ENCODE measurements at regions not wholly inside any gene's neighbourhood (a gene's known extent, or its start where the extent isn't known, plus 50 kb on each side); places are given as distances from the start of the nearest gene placed in this dataset.
"Not testable (repeated sequence)": the region's sequence is repeated elsewhere in the genome, so short reads cannot be mapped to it uniquely, and the experiment has no call there.

DNA sequence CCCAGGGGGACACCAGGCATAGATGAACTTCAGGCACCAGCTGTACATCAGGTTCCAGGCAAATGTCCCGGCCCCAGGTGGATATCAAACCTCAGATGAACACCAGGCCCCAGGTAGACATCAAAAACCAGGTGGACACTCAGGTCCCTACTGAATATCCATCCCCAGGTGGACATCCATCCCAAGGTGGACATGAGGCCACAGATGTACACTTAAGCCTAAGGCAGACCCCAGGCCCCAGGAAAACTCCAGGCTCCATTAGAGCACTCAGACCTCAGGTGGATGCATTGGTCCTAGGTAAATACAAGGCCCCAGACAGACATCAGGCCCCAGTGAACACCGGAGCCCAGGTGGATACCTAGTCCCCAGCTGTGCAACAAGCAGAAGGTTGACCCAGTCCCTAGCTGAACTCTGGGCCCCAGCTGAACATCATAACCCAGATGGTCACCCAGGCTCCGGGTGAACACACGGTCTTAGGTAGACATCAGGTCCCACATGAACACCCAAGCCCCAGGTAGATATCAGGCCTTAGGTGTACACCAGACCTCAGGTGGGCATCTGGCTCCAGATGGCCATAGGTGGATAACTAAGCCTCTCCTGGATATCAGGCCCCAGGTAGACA is 1484.3 kb upstream of the TPTE start:
- H2BK20ac ChIP-seq (ENCODE audit: low read depth, low read length); H3K14ac ChIP-seq (replicated peaks; ENCODE audit: low read depth, low read length); H3K36me3 ChIP-seq (ENCODE audit: control insufficient read depth, insufficient read depth, low read length); H3K9me3 ChIP-seq (ENCODE audit: control insufficient read depth, insufficient read depth, low read length); H2BK15ac ChIP-seq (ENCODE audit: low read depth, low read length); H4K20me1 ChIP-seq (ENCODE audit: insufficient read depth, low read length); H4K8ac ChIP-seq (ENCODE audit: low read depth in 2 of 2, low read length in 2 of 2); H4K5ac ChIP-seq (ENCODE audit: low read depth, low read length); BruUV-seq (replicated peaks); H3K4me3 ChIP-seq (ENCODE audit: insufficient read depth, low read depth, low read length); H3K27ac ChIP-seq (ENCODE audit: insufficient read depth, low read length); DNase-seq; H3K4ac ChIP-seq (ENCODE audit: low read depth, low read length); H3K79me1 ChIP-seq (ENCODE audit: low read depth in 1 of 2, low read length in 2 of 2); H2AK5ac ChIP-seq (ENCODE audit: low read depth, low read length); CTCF ChIA-PET; H3K4me2 ChIP-seq (ENCODE audit: low read depth, low read length); POLR2A ChIA-PET (ENCODE audit: unreplicated experiment); H3K56ac ChIP-seq (ENCODE audit: extremely low read depth, insufficient read depth, low read length); H2AK9ac ChIP-seq (replicated peaks; ENCODE audit: low read depth, low read length, poor library complexity); H3K4me1 ChIP-seq (ENCODE audit: control insufficient read depth, insufficient read depth, low read length); H4K91ac ChIP-seq (ENCODE audit: insufficient read depth, low read depth, low read length); H2BK5ac ChIP-seq (ENCODE audit: low read depth, low read length, poor library complexity, severe bottlenecking); intact Hi-C loops (cut with micrococcal nuclease); dilution Hi-C loops (cut with HindIII; ENCODE audit: low sequenced_read_pairs, unreplicated experiment); H2AFZ ChIP-seq (replicated peaks; ENCODE audit: low read length, poor library complexity); H2BK120ac ChIP-seq (ENCODE audit: low read depth, low read length); H3K27me3 ChIP-seq (ENCODE audit: control insufficient read depth, insufficient read depth, low read length); H3K9me1 ChIP-seq (ENCODE audit: insufficient read depth, low read length); H3K9ac ChIP-seq (ENCODE audit: low read depth, low read length); H3K23ac ChIP-seq (ENCODE audit: low read depth, low read length); ATAC-seq (ENCODE audit: low read depth); H3K18ac ChIP-seq (ENCODE audit: low read depth, low read length); in situ Hi-C loops (cut with MboI; ENCODE audit: low sequenced_read_pairs): not testable (repeated sequence)
- no CpG with 5 or more reads among the region's 4 CpGs for WGBS, 2 experiments (ENCODE audit: extremely low coverage in 2 of 2, insufficient read length in 1 of 2)

DNA sequence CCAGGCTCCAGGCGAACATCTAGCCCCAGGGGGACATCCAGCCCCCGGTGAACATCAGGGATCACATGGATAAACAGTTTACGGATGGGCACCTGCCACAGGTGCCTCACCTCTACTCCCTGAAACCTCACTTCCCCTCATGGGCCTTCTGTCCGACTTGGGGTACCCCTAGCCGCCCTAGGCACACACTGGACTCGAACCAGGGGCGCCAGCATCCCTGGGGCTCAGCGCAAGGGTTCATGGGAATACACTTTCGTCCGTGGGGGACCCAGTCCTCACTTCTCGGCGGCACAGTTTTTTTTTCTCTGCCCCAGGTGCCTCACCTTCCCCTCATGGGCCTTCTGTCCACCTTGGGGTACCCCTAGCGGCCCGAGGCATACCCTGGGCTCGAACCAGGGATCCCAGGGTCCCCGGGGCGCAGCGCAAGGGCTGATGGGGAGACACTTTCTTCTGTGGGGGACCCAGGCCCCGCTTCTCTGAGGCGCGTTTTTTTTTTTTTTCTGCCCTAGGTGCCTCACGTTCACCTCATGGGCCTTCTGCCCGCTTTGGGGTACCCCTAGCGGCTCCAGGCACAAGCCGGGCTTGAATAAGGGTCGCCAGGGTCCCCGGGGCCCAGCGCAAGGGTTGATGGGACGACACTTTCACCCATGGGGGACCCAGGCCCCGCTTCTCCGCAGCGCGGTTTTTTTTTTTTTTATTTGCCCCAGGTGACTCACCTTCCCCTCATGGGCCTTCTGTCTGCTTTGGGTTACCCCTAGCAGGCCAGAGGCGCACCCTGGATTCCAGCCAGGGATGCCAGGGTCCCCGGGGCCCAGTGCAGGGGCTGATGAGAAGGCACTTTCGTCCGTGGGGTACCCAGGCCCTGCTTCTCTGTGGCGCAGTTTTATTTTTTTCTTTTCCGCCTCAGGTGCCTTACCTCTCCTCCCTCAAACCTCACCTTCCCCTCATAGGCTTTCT is 1483.5 kb upstream of the TPTE start:
- H3K18ac ChIP-seq (ENCODE audit: low read depth, low read length); H2BK120ac ChIP-seq (ENCODE audit: low read depth, low read length); H3K4me1 ChIP-seq (ENCODE audit: control insufficient read depth, insufficient read depth, low read length); H2AFZ ChIP-seq (replicated peaks; ENCODE audit: low read length, poor library complexity); in situ Hi-C loops (cut with MboI; ENCODE audit: low sequenced_read_pairs); H2AK5ac ChIP-seq (ENCODE audit: low read depth, low read length); H2BK20ac ChIP-seq (ENCODE audit: low read depth, low read length); H4K20me1 ChIP-seq (ENCODE audit: insufficient read depth, low read length); POLR2A ChIA-PET (ENCODE audit: unreplicated experiment); H3K14ac ChIP-seq (replicated peaks; ENCODE audit: low read depth, low read length); ATAC-seq (ENCODE audit: low read depth); BruUV-seq (replicated peaks); CTCF ChIA-PET; H3K4me2 ChIP-seq (ENCODE audit: low read depth, low read length); H3K9me3 ChIP-seq (ENCODE audit: control insufficient read depth, insufficient read depth, low read length); H3K79me1 ChIP-seq (ENCODE audit: low read depth in 1 of 2, low read length in 2 of 2); H2BK5ac ChIP-seq (ENCODE audit: low read depth, low read length, poor library complexity, severe bottlenecking); H3K23ac ChIP-seq (ENCODE audit: low read depth, low read length); H4K8ac ChIP-seq (ENCODE audit: low read depth in 2 of 2, low read length in 2 of 2); H4K91ac ChIP-seq (ENCODE audit: insufficient read depth, low read depth, low read length); H3K4me3 ChIP-seq (ENCODE audit: insufficient read depth, low read depth, low read length); H3K9ac ChIP-seq (ENCODE audit: low read depth, low read length); H3K9me1 ChIP-seq (ENCODE audit: insufficient read depth, low read length); H2BK15ac ChIP-seq (ENCODE audit: low read depth, low read length); H3K56ac ChIP-seq (ENCODE audit: extremely low read depth, insufficient read depth, low read length); H3K36me3 ChIP-seq (ENCODE audit: control insufficient read depth, insufficient read depth, low read length); DNase-seq; dilution Hi-C loops (cut with HindIII; ENCODE audit: low sequenced_read_pairs, unreplicated experiment); H3K27ac ChIP-seq (ENCODE audit: insufficient read depth, low read length); intact Hi-C loops (cut with micrococcal nuclease); H3K27me3 ChIP-seq (ENCODE audit: control insufficient read depth, insufficient read depth, low read length); H4K5ac ChIP-seq (ENCODE audit: low read depth, low read length); H3K4ac ChIP-seq (ENCODE audit: low read depth, low read length); H2AK9ac ChIP-seq (replicated peaks; ENCODE audit: low read depth, low read length, poor library complexity): not testable (repeated sequence)
- 68% methylated on average over 8 of the region's 39 CpGs; no CpG with 5 or more reads in 1 of the 2 experiments for WGBS, 2 experiments (ENCODE audit: extremely low coverage in 2 of 2, insufficient read length in 1 of 2)
